Ammon's horn (tissue), 1 donor: ENCODE measurements at regions not wholly inside any gene's neighbourhood (a gene's known extent, or its start where the extent isn't known, plus 50 kb on each side); places are given as distances from the start of the nearest gene placed in this dataset.
"Not testable (repeated sequence)": the region's sequence is repeated elsewhere in the genome, so short reads cannot be mapped to it uniquely, and the experiment has no call there.

Experiments used
- DNase-seq: peaks from one replicate; pipeline ENCODE4 v3.0.0-alpha.2; 2016; ENCODE audit warnings: low spot score

GRCh38 chr10:123318516-123318915 lies 164.3 kb downstream of the BUB3 start:
- no peak for DNase-seq

- no peak for DNase-seq
These were observed 165.9 kb downstream of the BUB3 start for GRCh38 chr10:123320091-123320490.

GRCh38 chr10:123323884-123324283 lies 169.7 kb downstream of the BUB3 start:
- DNase-seq: no peak

DNA sequence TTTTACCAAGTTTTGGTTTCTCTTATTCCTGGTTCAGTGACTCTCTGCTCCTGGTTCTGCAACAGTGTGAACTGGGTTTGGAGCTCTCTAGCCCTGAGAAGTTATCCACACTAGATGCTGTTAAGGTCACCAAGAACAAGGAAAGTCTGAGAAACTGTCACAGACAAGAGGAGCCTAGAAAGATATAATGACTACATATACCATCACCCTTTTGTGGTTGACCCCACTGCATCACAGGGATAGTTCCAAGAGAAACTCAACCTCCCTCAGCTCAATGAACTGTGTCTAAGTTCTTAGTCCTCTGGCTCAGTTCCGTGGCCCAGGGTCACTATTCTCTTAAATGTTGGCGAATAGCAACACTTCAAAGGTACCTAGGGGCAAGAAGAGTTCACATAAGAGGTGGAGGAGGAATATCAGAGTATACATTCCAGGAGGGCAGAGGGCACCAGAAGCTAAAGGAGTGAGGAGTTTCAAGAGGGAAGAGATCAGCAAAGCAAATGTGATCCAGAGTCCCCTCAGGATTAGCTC lies 171.5 kb downstream of the BUB3 start:
- no peak for DNase-seq

GRCh38 chr10:123326674-123327073 lies 172.5 kb downstream of the BUB3 start:
- DNase-seq: no peak

DNA sequence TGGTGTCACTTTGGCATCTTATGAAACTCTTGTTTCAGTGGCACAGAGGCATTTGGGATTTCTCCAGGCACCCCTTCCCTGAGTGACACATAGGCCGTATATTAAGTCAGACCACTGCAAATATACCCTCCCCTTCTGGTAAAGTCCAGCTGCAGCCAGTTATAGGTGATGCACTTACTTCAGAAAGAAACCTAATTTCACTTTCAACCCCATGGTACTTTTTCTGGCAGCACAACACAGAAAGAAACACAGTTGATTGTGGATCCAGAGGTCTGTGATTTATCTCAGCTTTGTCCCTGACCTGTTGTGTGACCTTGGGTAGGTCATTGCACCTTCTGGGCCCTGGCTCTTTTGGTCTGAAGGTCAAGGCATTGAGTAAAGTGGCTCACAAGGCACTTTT lies 173.2 kb downstream of the BUB3 start:
- no peak for DNase-seq

GRCh38 chr10:123327896-123328295 lies 173.7 kb downstream of the BUB3 start:
- no peak for DNase-seq

GRCh38 chr10:123331438-123331837 lies 177.2 kb downstream of the BUB3 start:
- DNase-seq: peak; percentile 58

- DNase-seq: no peak
These were observed 192.4 kb downstream of the BUB3 start for GRCh38 chr10:123346581-123346980.

DNA sequence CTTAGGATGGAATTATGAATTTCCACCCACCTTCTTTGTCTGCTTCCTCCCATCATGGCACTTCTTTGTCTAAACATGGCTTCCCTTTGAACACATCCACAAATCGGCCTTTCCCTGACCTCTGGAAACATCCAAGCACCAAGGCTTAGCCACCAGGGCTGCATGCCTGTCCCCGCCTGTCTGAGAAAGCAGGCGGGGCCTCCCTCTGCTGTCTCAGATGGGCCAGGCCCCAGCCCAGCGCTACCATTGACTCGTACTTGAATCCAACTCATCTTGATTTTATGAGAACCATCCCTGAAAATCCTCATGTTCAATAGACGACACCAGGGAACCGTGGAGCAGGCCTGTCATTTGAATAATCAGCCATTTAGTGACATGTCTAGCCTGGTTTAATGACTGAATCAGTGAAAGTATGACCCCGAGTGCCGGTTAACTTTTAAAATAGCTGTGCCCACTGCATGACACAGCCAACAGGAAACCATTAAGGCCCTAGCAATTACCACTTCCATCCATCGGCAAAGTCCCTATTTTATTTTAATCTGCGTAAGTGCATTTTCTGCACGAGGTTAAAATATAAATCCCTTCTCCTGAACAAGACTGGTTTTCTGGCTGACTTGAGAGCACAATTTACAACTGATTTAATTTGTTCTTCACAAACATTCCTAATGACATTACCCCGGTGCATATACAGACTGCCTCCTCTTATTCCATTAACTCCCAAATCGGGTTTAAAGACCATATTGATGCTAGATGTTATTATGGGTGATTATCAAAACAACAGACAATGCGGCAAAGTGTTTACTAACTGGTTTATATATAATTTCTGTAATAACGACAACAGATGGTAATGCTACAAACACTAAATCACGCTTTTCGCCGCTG lies 194.7 kb downstream of the BUB3 start:
- no peak for DNase-seq

- DNase-seq: no peak
These were observed 197.5 kb downstream of the BUB3 start for GRCh38 chr10:123351715-123352114.

DNA sequence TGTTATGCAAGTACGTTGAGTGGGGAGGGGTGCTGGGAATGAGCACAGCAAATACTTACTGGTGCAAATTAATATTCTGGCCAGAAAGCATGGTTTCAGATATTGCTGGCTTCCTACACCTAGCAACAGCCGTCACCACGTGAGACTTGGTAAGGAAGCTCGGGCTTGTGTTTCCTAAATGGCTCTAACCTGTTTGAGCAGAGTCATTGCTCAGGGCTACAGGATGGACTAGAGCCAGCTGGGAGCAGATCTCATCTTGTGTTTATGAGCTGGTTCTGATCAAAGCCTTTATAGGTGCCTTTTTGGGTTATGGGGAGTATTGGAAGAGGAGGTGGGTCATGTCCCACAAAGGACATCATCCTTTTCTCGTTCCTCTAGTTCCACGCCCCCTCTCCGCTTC lies 200.3 kb downstream of the BUB3 start:
- DNase-seq: peak; percentile 23

GRCh38 chr10:123355748-123356481 lies 201.7 kb downstream of the BUB3 start:
- DNase-seq: no peak

DNA sequence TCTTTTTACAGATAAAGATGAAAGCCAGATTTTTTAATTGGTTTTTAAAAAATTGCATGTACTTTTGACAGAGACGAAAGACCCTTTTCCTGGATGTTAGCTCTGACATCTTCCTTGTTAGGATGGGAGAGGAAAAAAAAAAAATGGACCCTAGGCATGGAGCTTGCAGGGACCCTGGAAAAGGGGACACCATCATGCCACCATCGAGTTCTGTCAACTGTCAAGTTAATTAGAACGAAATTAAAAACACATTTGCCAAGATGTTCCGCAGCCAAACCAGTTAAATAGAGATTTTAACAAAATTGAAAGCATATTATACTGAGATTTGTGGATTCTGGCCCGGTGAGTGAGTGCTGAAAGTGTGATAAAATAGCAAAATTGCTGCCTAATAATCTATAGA lies 202.6 kb downstream of the BUB3 start:
- no peak for DNase-seq

- no peak for DNase-seq
These were observed 203.3 kb downstream of the BUB3 start for GRCh38 chr10:123357421-123357930.

DNA sequence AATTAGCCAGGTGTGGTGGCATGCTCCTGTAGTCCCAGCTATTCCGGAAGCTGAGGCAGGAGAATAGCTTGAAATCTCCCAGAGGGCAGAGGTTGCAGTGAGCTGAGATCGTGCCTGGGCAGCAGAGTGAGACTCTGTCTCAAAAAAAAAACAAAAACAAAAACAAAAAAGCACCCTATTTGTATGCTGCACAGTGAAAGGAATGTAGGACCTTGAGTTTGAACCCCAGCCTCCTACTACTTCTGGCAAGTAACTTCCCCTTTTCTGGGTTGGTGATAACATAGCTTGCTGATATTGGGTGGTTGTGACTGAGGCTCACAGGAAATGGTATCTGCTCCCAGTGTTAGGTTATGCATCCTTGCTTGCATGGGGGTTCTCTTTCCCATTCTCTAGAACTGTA lies 205.3 kb downstream of the BUB3 start:
- DNase-seq: no peak

GRCh38 chr10:123361832-123362231 lies 207.6 kb downstream of the BUB3 start:
- no peak for DNase-seq

DNA sequence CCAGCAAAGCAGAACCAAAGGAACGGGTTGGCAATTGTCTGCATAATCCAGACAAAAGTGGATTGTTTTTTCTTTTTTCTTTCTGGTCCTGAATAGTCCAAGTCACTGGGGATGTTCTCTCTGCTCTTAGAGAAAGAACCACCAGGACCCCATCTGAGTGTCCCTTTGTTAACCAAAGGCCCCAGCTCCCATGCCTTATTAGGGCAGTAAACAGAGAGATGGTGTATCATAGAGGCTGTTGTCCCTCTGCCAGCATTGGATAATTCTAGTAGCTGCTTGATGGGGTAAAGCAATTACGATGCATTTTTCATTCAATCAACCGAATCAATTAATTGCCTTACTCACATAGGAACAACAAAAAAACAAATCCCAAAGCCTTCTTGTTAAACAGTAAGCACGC lies 213.0 kb downstream of the BUB3 start:
- peak; percentile 84 for DNase-seq

DNA sequence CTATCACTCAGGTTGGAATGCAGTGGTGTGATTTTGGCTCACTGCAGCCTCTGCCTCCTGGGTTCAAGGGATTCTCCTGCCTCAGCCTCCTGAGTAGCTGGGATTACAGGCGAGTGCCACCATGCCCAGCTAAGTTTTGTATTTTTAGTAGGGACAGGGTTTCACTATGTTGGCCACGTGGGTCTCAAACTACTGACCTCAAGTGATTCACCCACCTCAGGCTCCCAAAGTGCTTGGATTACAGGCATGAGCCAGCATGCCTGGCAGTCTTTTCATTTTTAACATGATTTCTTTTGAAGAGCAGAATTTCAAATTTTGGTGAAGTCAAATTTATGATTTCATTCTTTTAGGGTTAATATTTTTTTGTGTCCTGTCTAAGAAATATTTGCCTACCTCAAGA lies 217.4 kb downstream of the BUB3 start:
- not testable (repeated sequence) for DNase-seq

- peak; percentile 35 for DNase-seq
These were observed 219.4 kb downstream of the BUB3 start for GRCh38 chr10:123373591-123373990.

- DNase-seq: no peak
These were observed 220.9 kb downstream of the BUB3 start for GRCh38 chr10:123375097-123375496.

DNA sequence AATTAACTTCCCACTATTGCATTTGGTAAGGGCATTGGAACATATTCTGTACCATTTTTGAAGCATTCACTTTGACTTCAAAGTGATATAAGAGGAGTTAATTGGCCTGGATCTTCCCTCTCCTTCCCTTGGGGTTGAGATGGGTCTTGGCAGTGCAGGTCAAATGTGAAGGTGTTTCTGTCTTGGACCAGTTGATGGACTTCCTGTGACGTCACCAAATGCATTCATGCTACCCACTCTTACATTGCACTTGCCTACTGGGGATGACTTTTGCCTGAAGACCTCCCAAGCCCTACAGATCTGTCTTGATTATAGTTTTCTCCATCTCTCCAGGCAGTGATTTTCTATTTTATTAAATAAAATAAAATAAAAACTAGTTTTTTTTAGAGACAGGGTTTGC lies 221.5 kb downstream of the BUB3 start:
- DNase-seq: no peak

GRCh38 chr10:123377883-123378282 lies 223.7 kb downstream of the BUB3 start:
- no peak for DNase-seq
